ENCODE measurements at regions not wholly inside any gene's neighbourhood (a gene's known extent, or its start where the extent isn't known, plus 50 kb on each side); places are given as distances from the start of the nearest gene placed in this dataset.

DNA sequence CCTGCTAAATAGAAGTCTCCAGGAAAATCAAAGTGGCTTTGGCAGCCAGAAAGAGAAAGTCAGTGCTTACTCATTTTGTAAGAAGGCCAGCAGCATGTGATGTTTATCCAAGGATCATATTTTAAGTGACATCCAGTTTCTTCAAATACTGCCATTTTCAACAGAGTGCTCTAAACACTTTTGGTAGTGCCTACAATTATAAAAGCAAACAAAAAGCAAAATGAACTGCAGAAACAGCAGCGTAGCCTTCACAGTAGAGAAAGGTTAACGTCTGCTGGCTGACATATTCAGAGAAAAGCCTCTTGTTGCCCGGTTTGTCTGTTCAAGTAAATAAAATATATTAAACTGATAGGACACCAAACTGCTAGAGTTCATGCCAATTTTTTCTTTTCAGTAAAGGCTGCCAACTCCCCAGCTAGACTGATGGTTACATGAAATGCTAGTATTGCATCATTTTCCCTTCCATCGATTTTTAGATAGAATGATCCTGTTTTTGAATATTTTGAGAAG lies 705.7 kb upstream of the SLC35B3 start:
- DNase-seq = peak; percentile 39

DNA sequence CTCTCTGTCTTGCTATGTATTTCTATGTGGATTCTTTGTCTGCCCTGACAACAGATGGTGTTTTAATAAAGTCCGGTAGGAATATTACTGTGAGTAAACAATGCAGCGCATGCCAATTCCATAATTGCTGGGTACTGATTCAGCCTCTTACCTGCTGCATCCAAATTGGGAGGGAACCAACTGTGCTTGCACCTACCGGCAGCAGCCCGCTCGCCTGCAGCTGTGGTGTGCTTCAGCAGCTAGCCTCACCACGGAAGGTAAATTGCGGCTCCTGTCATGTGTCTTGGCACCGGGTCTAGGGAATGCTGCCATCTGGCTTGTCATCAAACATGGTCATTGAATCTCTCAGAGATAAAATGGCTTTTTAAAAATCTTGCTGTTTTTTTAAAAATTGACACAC lies 704.8 kb upstream of the SLC35B3 start:
- DNase-seq = no peak

DNA sequence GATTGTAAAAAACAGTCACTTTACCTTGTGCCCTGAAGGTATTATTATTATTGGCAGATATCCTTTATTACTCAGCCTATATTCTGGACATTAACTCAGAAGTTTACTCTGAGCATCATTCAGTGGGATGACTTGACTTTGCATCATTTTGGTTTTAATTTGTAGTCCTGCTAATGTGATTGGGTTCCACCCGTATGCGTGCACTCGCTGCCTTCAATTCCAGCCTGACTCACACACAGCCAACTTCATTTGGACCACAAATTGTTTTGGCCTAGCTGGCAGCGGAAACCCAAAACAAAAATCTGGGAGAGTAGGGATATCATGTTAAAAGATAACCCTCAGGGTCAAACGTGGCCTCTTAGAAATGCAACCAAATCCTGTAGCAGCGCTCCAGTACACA lies 704.4 kb upstream of the SLC35B3 start:
- DNase-seq = peak; percentile 74

DNA sequence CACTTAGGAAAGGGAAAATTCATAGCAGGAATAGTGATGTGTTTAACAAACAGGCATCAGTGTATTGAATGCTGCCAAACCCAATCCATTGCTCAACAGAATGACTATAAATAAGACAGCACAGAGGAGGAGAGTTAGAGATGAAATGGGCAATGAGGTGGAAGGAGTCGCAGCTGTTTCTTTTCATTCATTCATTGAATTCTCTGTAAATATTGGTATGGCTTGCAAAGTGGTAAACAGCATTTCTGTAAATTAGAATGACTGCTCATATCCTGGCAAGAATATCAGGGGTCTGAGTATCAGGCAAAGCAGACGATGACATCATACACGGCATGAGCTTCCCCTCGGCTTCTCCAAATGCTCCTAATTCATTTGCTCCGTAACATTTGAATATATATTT lies 703.6 kb upstream of the SLC35B3 start:
- DNase-seq = peak; percentile 14

DNA sequence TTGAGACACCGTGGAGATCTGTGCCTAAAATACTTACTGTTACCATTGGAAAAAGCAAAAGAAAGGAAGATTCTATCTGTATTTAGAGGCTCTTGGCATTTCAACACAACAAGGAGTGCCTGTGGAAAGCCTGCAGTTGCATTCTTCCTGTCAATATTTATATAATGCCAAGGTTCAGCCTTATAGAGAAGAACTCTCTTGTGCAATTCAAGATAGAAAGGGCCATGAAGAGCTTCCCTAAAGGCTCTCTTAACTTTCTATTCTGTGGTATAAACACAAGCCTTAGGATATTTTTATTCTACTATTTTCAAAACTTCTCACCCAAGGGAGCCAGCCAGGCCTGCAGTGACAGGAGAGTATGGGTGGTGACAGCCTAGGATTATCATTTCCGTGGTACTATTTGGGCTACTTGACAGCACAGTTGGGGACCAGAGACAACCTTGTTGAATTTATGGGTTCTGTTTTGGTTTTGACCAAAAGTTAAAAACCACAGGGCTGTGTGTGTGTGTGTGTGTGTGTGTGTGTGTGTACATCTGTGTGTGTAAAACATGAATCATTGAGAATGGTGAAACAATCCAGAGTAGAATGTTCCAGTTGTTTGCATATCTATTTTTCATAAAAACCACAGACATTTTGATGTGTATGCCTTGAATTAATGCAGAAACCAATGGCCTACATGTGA lies 700.9 kb upstream of the SLC35B3 start:
- DNase-seq = peak; percentile 88

DNA sequence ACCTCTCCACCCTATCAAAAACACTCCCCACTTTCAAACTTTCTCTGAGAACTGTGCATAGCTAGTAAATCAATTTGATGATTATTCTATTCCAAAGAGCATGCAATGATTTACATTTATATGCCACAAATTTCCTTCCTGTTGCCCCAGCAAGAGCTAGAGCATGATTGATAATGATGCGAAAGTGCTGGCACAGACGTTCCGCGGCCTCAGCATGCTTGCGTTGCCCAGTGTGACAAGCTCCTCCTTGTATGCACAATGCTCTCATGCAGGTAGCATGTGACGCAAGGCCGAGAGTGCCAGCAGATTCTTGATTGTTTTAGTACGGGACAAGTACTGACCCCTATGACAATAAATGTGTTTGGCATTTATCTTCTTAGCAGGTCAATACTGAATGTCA lies 696.3 kb upstream of the SLC35B3 start:
- no peak for DNase-seq

DNA sequence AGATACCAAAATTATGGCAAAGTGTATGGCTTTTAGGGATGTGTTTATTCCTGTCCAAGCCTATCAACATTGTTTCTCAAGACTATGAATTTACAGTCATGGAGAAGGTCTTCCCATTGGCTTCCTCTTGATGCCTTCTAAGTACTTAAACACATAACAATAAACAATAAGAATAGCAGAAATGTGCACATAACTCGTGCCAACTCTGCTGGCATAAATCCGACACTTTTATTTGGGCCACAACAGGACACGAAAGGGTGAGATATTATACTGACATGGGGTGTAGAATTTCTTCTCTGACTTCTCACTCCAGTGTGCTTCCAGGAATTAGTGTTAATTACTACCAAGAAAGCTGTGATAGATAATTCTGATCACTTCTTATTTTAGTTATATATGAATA lies 695.9 kb upstream of the SLC35B3 start:
- DNase-seq = no peak

DNA sequence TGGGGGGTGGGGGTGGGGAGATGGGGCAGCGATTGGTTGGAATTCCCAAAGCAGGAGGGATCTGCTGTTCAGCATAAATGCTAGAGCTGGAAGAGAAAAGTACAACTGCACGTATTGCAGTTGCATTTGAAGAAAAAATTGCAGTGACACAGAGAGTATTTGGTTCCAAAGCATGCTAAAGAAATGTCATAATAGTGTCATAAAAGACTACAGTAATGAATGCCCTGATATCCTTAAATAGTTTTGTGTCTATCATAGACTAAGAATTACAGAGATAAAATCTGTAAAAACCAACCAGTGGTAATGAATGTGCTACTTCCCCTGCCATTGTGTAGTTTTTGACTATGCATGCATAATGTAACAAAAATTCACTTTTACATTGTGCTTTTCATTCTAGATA lies 693.6 kb upstream of the SLC35B3 start:
- no peak for DNase-seq

DNA sequence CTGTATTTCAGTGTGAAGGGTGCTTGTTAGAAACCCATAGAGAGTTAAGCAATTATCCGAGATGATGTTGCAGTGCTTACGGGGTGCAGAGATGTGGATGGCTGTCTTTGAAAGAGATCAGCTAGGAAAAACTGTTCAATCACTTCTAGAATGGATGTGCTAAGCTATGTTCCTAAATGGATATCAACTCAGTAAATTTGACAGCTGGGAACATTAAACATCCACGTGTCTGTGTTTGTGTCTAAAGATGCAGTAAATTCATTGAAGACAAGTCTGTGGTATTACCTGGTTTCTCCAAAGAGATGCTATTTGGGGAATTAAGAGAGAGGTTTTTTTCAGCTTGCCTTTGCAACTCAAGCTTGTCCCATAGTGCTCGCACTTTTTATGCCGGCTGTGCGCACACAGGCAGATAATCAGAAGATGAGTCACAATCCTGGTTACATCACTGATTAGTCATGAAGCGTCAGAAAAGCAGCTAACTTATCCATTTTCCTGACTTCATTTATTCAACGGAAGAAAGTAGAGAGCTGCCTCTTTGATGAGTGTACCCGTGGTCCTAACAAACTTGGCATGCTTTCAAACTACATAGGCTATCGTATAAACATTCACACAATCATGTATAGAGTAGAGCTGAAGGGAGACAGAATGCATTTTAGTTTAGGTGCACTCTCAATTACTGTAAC lies 691.7 kb upstream of the SLC35B3 start:
- DNase-seq = peak; percentile 76

DNA sequence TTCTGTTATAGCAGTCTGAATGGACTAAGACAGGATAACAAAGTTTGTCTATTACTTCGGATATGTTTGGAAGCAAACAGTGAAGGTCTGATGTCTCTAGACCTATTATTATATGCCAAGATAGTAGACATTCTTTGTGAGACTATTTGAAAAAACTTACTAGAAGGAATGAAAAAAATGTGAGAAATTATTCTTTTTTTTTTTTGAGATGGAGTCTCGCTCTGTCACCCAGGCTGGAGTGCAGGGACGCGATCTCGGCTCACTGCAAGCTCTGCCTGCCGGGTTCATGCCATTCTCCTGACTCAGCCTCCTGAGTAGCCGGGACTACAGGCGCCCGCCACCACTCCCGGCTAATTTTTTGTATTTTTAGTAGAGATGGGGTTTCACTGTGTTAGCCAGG lies 690.7 kb upstream of the SLC35B3 start:
- peak; percentile 19 for DNase-seq

DNA sequence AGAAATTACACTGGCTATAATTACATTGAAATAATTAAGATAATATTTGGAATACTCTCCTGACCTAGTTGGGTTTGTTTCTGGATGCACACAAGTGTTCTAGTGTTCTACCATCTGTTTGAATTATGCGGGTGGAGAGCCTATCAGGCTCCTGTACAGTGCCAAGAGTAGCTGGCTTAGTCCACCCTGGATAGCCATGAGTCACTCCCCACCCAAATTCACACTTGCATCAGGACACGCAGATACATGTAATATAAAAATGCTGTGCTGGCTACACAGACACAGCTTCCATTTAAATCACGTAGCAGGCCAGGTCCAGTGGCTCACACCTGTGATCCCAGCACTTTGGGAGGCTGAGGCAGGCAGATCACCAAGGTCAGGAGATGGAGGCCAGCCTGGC lies 686.2 kb upstream of the SLC35B3 start:
- no peak for DNase-seq

DNA sequence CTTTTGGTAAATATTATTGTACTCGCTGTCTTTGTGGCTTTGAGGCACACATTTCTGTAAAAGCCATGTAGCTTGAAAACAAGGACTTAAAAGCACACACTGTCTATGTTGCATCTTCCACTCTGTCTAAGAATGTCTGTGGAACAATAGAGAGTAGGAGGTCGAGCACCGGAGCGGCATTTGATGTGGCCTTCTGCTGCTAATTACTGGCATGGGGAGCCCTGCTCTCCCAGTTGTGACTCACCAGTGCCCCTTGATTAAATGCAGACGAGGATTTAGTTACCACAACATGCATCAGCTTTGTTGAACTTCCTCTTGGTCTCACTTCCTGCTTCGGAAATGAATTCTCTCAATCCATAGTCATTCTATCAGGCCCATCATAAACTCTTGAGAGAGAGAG lies 680.7 kb upstream of the SLC35B3 start:
- DNase-seq = peak; percentile 85

DNA sequence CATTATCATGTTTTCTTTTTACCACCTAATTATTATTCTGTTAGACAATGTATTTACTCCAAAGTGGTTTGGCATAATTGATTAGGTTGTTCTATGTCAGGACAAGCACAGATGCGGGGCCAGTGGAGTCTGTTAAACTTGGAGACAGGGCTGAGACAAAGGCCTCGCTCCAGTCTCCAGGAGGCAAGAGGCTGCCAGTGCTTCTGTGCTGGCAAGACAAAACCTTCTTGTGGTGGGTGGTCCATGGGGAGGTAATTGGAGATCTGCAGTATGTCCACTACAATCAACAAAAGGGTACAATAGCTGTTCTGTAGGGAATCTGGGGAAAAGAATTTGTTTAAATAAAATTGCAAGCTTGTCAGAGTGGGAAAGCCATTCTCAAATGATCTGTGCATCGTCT lies 677.2 kb upstream of the SLC35B3 start:
- DNase-seq = no peak

DNA sequence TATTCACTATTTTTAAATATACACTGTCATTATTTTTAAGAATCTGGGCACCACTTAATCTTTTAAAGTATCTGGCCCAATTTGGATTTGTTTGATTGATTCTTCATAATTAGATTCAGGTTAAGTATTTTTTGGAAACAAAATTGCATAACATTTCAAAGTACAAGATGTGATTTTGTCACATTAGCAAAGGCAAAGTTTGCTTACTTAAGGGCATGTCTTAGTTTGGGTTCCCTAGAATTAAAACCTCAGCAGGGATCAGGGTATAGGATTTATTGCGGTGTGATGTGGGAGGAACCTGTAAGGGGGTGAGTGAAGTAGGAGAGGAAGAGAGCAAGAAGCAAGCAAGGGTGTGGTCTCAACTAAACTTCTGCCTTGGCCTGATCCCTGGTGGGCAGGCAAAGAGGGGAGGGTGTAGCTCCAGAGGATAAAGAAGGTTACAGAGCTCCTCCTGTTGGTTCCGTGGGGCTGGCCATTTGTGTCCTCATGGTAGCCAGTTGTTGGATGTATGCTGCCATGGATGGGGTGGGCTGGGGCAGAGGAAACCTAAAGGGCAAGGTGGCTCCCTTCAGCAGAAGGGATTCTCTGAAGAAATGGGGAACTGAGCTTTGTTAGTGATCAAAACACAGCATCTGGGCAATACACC lies 668.7 kb upstream of the SLC35B3 start:
- no peak for DNase-seq

DNA sequence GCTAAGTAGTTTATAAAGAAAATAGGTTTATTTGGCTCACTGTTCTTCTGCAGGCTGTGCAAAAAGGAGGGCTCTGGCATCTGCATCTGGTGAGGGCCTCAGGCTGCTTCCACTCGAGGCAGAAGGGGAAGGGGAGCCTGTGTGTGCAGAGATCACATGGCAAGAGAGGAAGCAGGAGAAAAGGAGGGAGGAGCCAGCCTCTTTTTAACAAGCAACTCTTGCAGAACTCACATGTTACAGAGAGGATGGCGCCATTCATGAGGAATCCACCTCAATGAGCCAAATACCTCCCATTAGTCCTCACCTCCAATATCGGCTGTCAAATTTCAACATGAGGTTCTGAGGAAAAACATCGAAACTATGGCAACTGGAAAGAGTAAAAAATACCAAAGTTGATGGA lies 666.6 kb upstream of the SLC35B3 start:
- no peak for DNase-seq

DNA sequence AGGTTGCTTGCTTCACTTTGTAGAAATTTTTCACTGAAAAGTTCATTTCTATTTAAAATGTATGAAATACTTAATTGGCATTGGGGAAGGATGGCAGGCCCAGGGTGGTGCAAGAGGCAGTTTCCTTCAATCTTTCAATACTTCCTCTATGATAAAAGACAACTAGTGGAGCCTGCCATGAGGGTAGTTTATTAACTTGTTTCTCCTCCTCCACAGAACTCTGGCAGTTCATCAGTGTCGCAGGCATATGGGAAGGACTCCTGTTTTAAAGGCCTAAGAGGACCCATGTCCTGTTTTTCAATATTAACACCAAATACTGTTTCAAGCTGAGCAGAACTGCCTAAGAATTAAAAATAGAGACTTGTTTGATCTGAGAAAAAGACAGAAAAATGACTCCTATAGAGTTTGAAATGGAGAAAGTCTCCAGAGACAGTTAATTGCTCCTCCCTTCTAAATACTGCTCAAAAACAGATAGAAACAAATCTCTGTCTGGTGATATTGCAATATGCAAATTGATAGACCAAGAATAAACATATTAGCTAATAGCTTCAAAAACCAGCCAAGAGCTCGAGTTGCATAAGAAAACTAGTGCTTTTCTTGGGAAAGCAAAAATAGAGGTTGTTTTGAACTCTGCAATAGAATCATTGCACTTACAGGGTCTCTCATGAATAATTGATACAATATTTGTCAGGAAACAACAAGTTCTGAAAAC lies 665.7 kb upstream of the SLC35B3 start:
- DNase-seq = no peak

DNA sequence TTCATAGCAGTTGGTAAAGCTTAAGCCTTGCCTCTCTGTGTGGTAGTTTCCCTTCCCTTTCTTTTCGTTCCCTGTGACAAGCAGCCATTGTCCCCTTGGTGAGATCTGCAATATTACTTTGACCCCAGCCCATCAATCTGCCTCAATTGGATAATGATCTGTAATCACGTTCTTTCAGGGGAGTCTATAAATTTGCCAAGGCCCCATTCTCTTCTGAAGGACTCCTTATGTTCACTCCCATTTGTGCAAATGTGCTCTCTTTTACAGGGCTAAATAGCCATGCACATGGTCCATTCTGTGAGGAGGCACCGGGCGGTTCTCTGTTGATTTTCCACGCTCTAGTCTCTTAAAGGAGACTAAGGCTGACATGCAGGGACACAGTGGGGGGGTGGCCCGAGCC lies 660.4 kb upstream of the SLC35B3 start:
- no peak for DNase-seq

DNA sequence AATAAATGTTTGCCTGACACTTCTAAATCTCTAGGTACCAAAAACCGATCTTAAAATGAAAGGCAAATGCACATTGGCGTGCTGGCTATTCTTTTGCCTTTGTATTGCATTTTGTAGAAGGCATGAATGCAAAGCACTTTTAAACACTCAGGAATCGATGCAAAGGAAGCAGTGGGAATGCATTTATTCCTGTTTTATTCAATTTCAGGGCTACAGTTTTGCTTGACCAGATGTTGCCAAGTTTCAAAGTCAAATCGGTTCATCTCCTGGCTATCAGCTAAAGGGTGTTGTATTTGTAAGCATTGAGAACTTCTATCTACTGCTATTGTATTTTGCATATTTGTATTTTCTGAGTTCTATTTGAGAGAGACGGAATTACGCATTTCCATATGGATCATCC lies 659.8 kb upstream of the SLC35B3 start:
- no peak for DNase-seq

DNA sequence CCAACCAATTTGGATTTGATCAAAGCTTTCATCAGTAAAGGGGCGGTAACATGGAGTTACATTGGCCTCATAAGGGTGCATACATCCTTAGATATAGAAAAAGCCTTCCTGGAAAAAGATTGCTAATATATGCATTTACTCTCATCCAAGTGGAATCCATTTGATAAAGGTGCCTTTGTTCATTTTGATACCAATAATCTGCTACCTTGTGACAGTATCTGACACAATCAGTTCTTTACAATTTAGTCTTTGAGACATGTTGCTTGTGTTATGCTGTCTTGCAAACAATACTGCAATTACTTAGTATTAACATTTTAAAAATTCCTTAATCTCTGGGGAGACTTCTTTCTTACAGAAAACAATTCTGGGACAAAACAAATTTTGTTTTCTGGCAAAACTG lies 654.4 kb upstream of the SLC35B3 start:
- DNase-seq = no peak

DNA sequence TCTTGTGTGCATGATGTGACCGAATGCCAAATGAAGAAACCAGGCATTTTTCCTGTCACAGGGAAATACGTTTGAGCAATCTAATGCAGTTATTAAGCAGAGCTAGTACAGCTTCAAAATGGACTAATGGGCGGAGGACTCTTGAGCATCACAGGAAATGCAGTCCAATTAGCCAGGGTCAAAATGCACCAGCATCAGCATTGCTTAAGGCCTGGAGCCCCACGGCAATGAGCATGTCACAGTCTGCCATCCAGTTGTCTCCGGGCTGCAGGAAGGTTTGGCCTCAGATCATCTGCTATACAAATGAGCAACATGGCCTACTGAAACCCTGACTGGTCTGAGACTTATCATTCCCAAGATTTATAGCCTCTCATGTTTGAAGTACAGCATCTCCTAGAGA lies 652.1 kb upstream of the SLC35B3 start:
- no peak for DNase-seq

DNA sequence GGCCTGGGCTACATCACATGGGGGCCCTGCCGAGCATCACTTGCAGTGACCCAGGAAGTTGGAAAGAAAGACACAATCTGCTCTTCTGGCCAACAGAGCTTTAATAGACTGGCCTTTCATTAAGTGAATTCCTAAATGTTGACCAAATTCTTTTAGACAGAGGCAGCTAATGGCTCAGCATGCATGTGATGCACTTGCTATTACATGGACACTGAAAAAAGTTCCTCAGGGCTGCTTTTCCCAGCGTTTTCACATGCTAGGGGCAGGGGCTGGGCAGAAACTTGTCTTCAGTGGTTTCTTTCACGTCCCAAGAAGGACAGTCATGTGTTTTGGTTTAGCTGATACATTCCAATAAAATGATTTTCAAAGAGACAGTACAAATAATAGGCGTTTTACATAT lies 651.0 kb upstream of the SLC35B3 start:
- peak; percentile 70 for DNase-seq

DNA sequence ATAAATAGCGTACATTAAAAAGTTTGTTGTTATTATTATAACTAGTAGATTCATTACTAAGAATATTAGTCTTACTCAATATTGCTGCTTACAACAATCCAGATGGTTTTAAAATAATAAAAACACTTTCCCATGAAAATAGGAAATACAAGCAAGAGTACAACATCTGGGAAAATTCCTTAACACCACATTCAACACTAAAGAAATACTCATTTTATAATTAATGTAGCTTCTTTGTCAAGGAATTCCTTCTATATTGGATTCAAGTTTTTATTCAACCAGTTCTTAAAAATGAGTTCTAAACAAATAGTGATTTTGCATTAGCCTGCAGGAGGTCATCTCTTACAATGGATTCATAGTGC lies 650.3 kb upstream of the SLC35B3 start:
- DNase-seq = no peak

DNA sequence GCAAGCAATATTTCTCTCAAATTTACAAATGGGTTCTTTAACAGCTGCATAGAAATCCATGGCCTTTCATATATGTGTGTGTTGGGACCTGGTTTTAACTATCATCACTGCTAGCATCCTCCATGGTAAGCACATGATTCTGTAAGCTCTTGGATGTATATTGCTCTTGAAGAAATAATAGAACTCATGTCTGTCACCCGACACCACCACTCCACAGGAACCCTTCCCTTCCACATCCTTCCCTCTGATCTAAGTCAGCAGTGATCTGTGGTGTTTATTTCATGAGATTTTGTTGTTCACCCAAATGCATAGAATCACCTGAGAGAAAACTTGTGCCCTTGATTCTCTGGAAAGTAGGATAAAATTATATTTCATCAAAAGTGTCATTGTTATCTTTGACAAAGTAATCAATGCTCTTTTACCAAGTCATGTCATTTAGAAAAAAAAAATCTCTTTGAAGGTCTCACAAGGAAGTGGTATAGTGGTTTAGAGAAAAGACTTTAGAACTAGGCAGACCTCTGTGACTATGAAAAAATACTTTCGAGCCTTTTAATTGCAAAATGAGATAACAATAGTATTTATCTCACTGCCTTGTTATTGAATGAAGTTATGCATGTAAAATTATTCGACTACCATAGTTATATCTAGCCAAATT lies 649.8 kb upstream of the SLC35B3 start:
- DNase-seq = no peak

All from fibroblast of skin of scalp (primary cell).